HEK293 (cell line): ENCODE measurements at regions not wholly inside any gene's neighbourhood (a gene's known extent, or its start where the extent isn't known, plus 50 kb on each side); places are given as distances from the start of the nearest gene placed in this dataset.

Source experiments
- CTCF ChIA-PET: fragments of 350-600 bp; formaldehyde crosslinking; extraction: SDS; loops from one replicate; lab custom pipeline; 2021; ENCODE audit warnings: antibody characterized with exemption; lab: Yijun Ruan, JAX
- POLR2A ChIA-PET: fragments of 300-600 bp; formaldehyde crosslinking; extraction: SDS; loops from one replicate; lab custom pipeline; 2020; ENCODE audit warnings: antibody characterized with exemption, inconsistent platforms; lab: Yijun Ruan, JAX
- H3K27ac ChIP-seq: fragments of 200-500 bp; sonication (Bioruptor generic); 2 replicates; pipeline ENCODE4 v1.5.1; 2014; ENCODE audit warnings: low read depth, low read length, control low read depth, inconsistent platforms; ENCODE audit errors: extremely low read depth
- H3K36me3 ChIP-seq, 2 experiments: fragments of 200-500 bp in 1 of 2; sonication (Bioruptor generic) in 1 of 2; 1 replicate in 1 of 2; 2 replicates in 1 of 2; pipeline ENCODE4 v1.5.1; 2014 to 2017; ENCODE audit warnings: inconsistent platforms in 2 of 2, low read length in 2 of 2; ENCODE audit not compliant: control insufficient read depth in 2 of 2, insufficient read depth in 1 of 2
- H3K4me1 ChIP-seq: fragments of 200-500 bp; sonication (Bioruptor generic); 2 replicates; pipeline ENCODE4 v1.5.1; 2014; ENCODE audit warnings: mild to moderate bottlenecking, low read length, inconsistent platforms; ENCODE audit not compliant: control insufficient read depth, insufficient read depth
- H3K4me3 ChIP-seq: 2 replicates; pipeline ENCODE4 v1.5.1; 2011; ENCODE audit warnings: low read depth, mild to moderate bottlenecking, control low read depth, low read length, moderate library complexity
- H3K9me3 ChIP-seq: fragments of 200-500 bp; sonication (Bioruptor generic); 2 replicates; pipeline ENCODE4 v1.5.1; 2014; ENCODE audit warnings: low read depth, low read length, inconsistent platforms; ENCODE audit not compliant: control insufficient read depth, insufficient read depth
- ATF2 ChIP-seq: fragments of 450-650 bp; formaldehyde crosslinking; IDR thresholded peaks from 2 replicates; pipeline ENCODE4 v1.5.1; 2016; ENCODE audit warnings: missing biosample characterization, missing genetic modification characterization, low read depth
- HOXC10 ChIP-seq: sonication (generic); formaldehyde crosslinking; IDR thresholded peaks from 2 replicates; pipeline ENCODE4 v1.8.1; 2023; ENCODE audit warnings: mild to moderate bottlenecking, missing genetic modification reagents
- MZF1 ChIP-seq: fragments of 450-650 bp; formaldehyde crosslinking; IDR thresholded peaks from 2 replicates; pipeline ENCODE4 v1.5.1; 2017; ENCODE audit warnings: missing biosample characterization, missing genetic modification characterization, borderline replicate concordance
- OVOL3 ChIP-seq: fragments of 450-650 bp; formaldehyde crosslinking; IDR thresholded peaks from 2 replicates; pipeline ENCODE4 v1.5.1; 2016; ENCODE audit warnings: missing biosample characterization, missing genetic modification characterization
- PRDM1 ChIP-seq: fragments of 450-650 bp; formaldehyde crosslinking; IDR thresholded peaks from 2 replicates; pipeline ENCODE4; 2016; ENCODE audit warnings: missing biosample characterization, missing genetic modification characterization
- RBAK ChIP-seq: fragments of 450-650 bp; formaldehyde crosslinking; IDR thresholded peaks from 2 replicates; pipeline ENCODE4 v1.5.1; 2016; ENCODE audit warnings: missing biosample characterization, missing genetic modification characterization
- SCRT1 ChIP-seq: fragments of 450-650 bp; formaldehyde crosslinking; IDR thresholded peaks from 2 replicates; pipeline ENCODE4 v1.5.1; 2016; ENCODE audit warnings: missing biosample characterization, missing genetic modification characterization, borderline replicate concordance
- SP3 ChIP-seq: fragments of 450-650 bp; formaldehyde crosslinking; IDR thresholded peaks from 2 replicates; pipeline ENCODE4 v1.5.1; 2016; ENCODE audit warnings: missing biosample characterization, missing genetic modification characterization
- TCF7L2 ChIP-seq: IDR thresholded peaks from 2 replicates; pipeline ENCODE4 v1.6.1; 2011; ENCODE audit warnings: low read depth, mild to moderate bottlenecking, inconsistent platforms, low read length, moderate library complexity, borderline replicate concordance
- ZBTB21 ChIP-seq: fragments of 450-650 bp; formaldehyde crosslinking; IDR thresholded peaks from 2 replicates; pipeline ENCODE4 v1.5.1; 2017; ENCODE audit warnings: missing biosample characterization, missing genetic modification characterization
- ZBTB44 ChIP-seq: fragments of 450-650 bp; IDR thresholded peaks from 2 replicates; pipeline ENCODE4 v1.5.1; 2018; ENCODE audit warnings: missing biosample characterization, mild to moderate bottlenecking, missing genetic modification characterization
- ZBTB49 ChIP-seq: fragments of 450-650 bp; formaldehyde crosslinking; IDR thresholded peaks from 2 replicates; pipeline ENCODE4 v1.5.1; 2016; ENCODE audit warnings: missing biosample characterization, missing genetic modification characterization, low read depth
- ZNF174 ChIP-seq: fragments of 450-650 bp; formaldehyde crosslinking; IDR thresholded peaks from 2 replicates; pipeline ENCODE4 v1.5.0; 2017; ENCODE audit warnings: missing biosample characterization, mild to moderate bottlenecking, missing genetic modification characterization
- ZNF19 ChIP-seq: fragments of 450-650 bp; formaldehyde crosslinking; IDR thresholded peaks from 2 replicates; pipeline ENCODE4; 2016; ENCODE audit warnings: missing biosample characterization, missing genetic modification characterization, low read depth
- ZNF266 ChIP-seq: fragments of 450-650 bp; formaldehyde crosslinking; IDR thresholded peaks from 2 replicates; pipeline ENCODE4 v1.5.1; 2016; ENCODE audit warnings: missing biosample characterization, missing genetic modification characterization, low read depth
- ZNF391 ChIP-seq: fragments of 450-650 bp; formaldehyde crosslinking; IDR thresholded peaks from 2 replicates; pipeline ENCODE4 v1.5.1; 2016; ENCODE audit warnings: low read depth, missing biosample characterization, missing genetic modification characterization, borderline replicate concordance
- ZNF404 ChIP-seq: fragments of 450-650 bp; formaldehyde crosslinking; IDR thresholded peaks from 2 replicates; pipeline ENCODE4 v1.5.1; 2017; ENCODE audit warnings: missing biosample characterization, missing genetic modification characterization
- ZNF518A ChIP-seq: fragments of 450-650 bp; formaldehyde crosslinking; conservative IDR thresholded peaks from 2 replicates; pipeline ENCODE4 v1.5.1; 2016; ENCODE audit warnings: low read depth, missing biosample characterization, missing genetic modification characterization
- ZNF529 ChIP-seq: fragments of 450-650 bp; formaldehyde crosslinking; IDR thresholded peaks from 2 replicates; pipeline ENCODE4 v1.5.1; 2017; ENCODE audit warnings: missing genetic modification characterization, missing biosample characterization; ENCODE audit not compliant: insufficient replicate concordance
- ZNF654 ChIP-seq: fragments of 450-650 bp; formaldehyde crosslinking; IDR thresholded peaks from 2 replicates; pipeline ENCODE4 v1.5.1; 2016; ENCODE audit warnings: low read depth, missing biosample characterization, missing genetic modification characterization
- ZNF830 ChIP-seq: fragments of 450-650 bp; IDR thresholded peaks from 2 replicates; pipeline ENCODE4 v1.5.0; 2018; ENCODE audit warnings: missing biosample characterization, missing genetic modification characterization, low read depth, mild to moderate bottlenecking, moderate library complexity

GRCh38 chr6:92289831-92290230 lies 1129.5 kb downstream of the EPHA7 start:
- Histone ChIP-seq H3K36me3 (no peaks in the 10 kb centered on the region), H3K4me1 (no peaks in the 10 kb centered on the region), H3K27ac (no peak overlapping the region), H3K4me3 (no peak overlapping the region), H3K9me3 (no peaks in the 10 kb centered on the region)
- CTCF ChIA-PET: interaction anchor here (0.7 kb wide), 1 partner anchor 25 kb away, joined by 3 read pairs; no protein-coding TSS in a partner anchor
- TF ChIP-seq ZNF830 (tag by site-specific recombination) (no peak), ZNF19 (tag by site-specific recombination) (no peak), PRDM1 (no peak), SP3 (no peak), ZNF391 (tag by site-specific recombination) (no peak), ZNF654 (tag by site-specific recombination) (no peak), OVOL3 (tag by site-specific recombination) (no peak), ZNF529 (tag by site-specific recombination) (no peak), ZBTB21 (tag by site-specific recombination) (no peak), SCRT1 (tag by site-specific recombination) (no peak), ZNF404 (no peak), MZF1 (no peak), ZNF518A (tag by site-specific recombination) (no peak)
- POLR2A ChIA-PET: no interaction called here

GRCh38 chr6:92281571-92282076 lies 1137.7 kb downstream of the EPHA7 start:
- TF ChIP-seq ZNF174 (tag by site-specific recombination): no peak
- TF ChIP-seq ATF2: peak; percentile 73
- Histone ChIP-seq H3K27ac (no peak overlapping the region), H3K4me1 (no peaks in the 10 kb centered on the region), H3K4me3 (no peak overlapping the region), H3K36me3 (no peaks in the 10 kb centered on the region), H3K9me3 (no peaks in the 10 kb centered on the region)
- ChIA-PET POLR2A (no interaction called here), CTCF (no interaction called here)

- no peak overlapping the region for H3K4me3 ChIP-seq
- ChIA-PET CTCF (no interaction called here), POLR2A (no interaction called here)
- H3K9me3 ChIP-seq: no peaks in the 10 kb centered on the region
- no peaks in the 10 kb centered on the region for H3K4me1 ChIP-seq
- H3K36me3 ChIP-seq: no peaks in the 10 kb centered on the region
- H3K27ac ChIP-seq: no peak overlapping the region
- TF ChIP-seq ZBTB49 (tag by site-specific recombination) (no peak), HOXC10 (CRISPR knock-in tag) (no peak), RBAK (tag by site-specific recombination) (no peak), ZBTB44 (tag by site-specific recombination) (no peak), ZNF830 (tag by site-specific recombination) (no peak), ZNF266 (tag by site-specific recombination) (no peak), TCF7L2 (no peak)
Measured at GRCh38 chr6:92275150-92275549, 1144.2 kb downstream of the EPHA7 start.
